ENCODE measurements at regions not wholly inside any gene's neighbourhood (a gene's known extent, or its start where the extent isn't known, plus 50 kb on each side); places are given as distances from the start of the nearest gene placed in this dataset.

- TF ChIP-seq CTCF (IDR thresholded peaks at IDR 0.05 in 4 of 5, conservative IDR thresholded peaks at IDR 0.05 in 1 of 5) (no peak), POLR2A (IDR thresholded peaks at IDR 0.05) (no peak)
- intact Hi-C loops (cut with DNase I; ENCODE audit: low total_unique reads) (no loop called here), in situ Hi-C loops (cut with MboI; ENCODE audit: low sequenced_read_pairs in 4 of 4) (loop anchor here in 3 of 4 donors (5.0 to 25.0 kb wide), 3 partner anchors 546 to 646 kb away; no protein-coding TSS in a partner anchor)
- H3K27ac ChIP-seq: no peak overlapping the region
- H3K9me3 ChIP-seq: no peaks in the 10 kb centered on the region
- no peaks in the 10 kb centered on the region for H3K27me3 ChIP-seq
- H3K4me3 ChIP-seq: no peak overlapping the region
- H3K4me1 ChIP-seq: no peaks in the 10 kb centered on the region
- H3K36me3 ChIP-seq: no peaks in the 10 kb centered on the region
- no peak for DNase-seq
- ATAC-seq: no peak
Observed at GRCh38 chr2:118216224-118216623, 128.0 kb downstream of the INSIG2 start.

GRCh38 chr2:118209727-118210126 lies 121.5 kb downstream of the INSIG2 start:
- in situ Hi-C loops (cut with MboI; ENCODE audit: low sequenced_read_pairs in 4 of 4) (loop anchor here in 3 of 4 donors (10.0 to 25.0 kb wide), 3 partner anchors 553 to 665 kb away; no protein-coding TSS in a partner anchor), intact Hi-C loops (cut with DNase I; ENCODE audit: low total_unique reads) (no loop called here)
- Histone ChIP-seq H3K27me3 (no peaks in the 10 kb centered on the region), H3K4me3 (no peak overlapping the region), H3K27ac (no peak overlapping the region), H3K36me3 (no peaks in the 10 kb centered on the region), H3K4me1 (no peaks in the 10 kb centered on the region), H3K9me3 (no peaks in the 10 kb centered on the region)
- DNase-seq (no peak), ATAC-seq (no peak)
- TF ChIP-seq POLR2A (IDR thresholded peaks at IDR 0.05) (no peak), CTCF (IDR thresholded peaks at IDR 0.05 in 4 of 5, conservative IDR thresholded peaks at IDR 0.05 in 1 of 5) (no peak)

GRCh38 chr2:118207889-118208288 lies 119.6 kb downstream of the INSIG2 start:
- no peak for ATAC-seq
- in situ Hi-C loops (cut with MboI; ENCODE audit: low sequenced_read_pairs in 4 of 4): loop anchor here in 2 of 4 donors (10.0 to 25.0 kb wide), 2 partner anchors 554 to 667 kb away; no protein-coding TSS in a partner anchor
- intact Hi-C loops (cut with DNase I; ENCODE audit: low total_unique reads): no loop called here

GRCh38 chr2:118202707-118203303 lies 114.5 kb downstream of the INSIG2 start:
- Histone ChIP-seq H3K9me3 (no peaks in the 10 kb centered on the region), H3K36me3 (no peaks in the 10 kb centered on the region), H3K27ac (no peak overlapping the region), H3K4me3 (no peak overlapping the region), H3K27me3 (no peaks in the 10 kb centered on the region), H3K4me1 (no peaks in the 10 kb centered on the region)
- DNase-seq (peak in 1 of 2 donors; percentile 34), ATAC-seq (peak in 1 of 2 donors; percentile 78)
- intact Hi-C loops (cut with DNase I; ENCODE audit: low total_unique reads) (loop anchor here (1.0 kb wide), 1 partner anchor 662 kb away; no protein-coding TSS in a partner anchor), in situ Hi-C loops (cut with MboI; ENCODE audit: low sequenced_read_pairs in 4 of 4) (loop anchor here in 2 of 4 donors (10.0 to 25.0 kb wide), 2 partner anchors 559 to 672 kb away; no protein-coding TSS in a partner anchor)
- TF ChIP-seq CTCF (IDR thresholded peaks at IDR 0.05 in 4 of 5, conservative IDR thresholded peaks at IDR 0.05 in 1 of 5) (peak; percentile 54 to 77 (median 61)), POLR2A (IDR thresholded peaks at IDR 0.05) (no peak)

More at GRCh38 chr2:118207889-118208288, 119.6 kb downstream of the INSIG2 start:
- Histone ChIP-seq H3K4me3 (no peak overlapping the region), H3K4me1 (no peaks in the 10 kb centered on the region), H3K27me3 (no peaks in the 10 kb centered on the region), H3K9me3 (no peaks in the 10 kb centered on the region), H3K36me3 (no peaks in the 10 kb centered on the region), H3K27ac (no peak overlapping the region)
- DNase-seq: no peak
- no peak for TF ChIP-seq POLR2A (IDR thresholded peaks at IDR 0.05)
- TF ChIP-seq CTCF (IDR thresholded peaks at IDR 0.05 in 4 of 5, conservative IDR thresholded peaks at IDR 0.05 in 1 of 5): no peak
